WTC11 (cell line): ENCODE measurements at regions not wholly inside any gene's neighbourhood (a gene's known extent, or its start where the extent isn't known, plus 50 kb on each side); places are given as distances from the start of the nearest gene placed in this dataset.

ENCODE experiments used
- ATAC-seq: fragments of 200-7000 bp; cut with Tn5 transposase; 2 replicates; pipeline ENCODE4 v1.10.0; 2021; ENCODE audit warnings: mild to moderate bottlenecking, moderate library complexity
- CTCF ChIA-PET: fragments of 300-600 bp; sonication (Branson Sonifier 250); formaldehyde crosslinking; loops from one replicate; lab custom pipeline; 2021; ENCODE audit warnings: antibody characterized with exemption; lab: Charles Lee
- POLR2A ChIA-PET: fragments of 350-600 bp; sonication (Branson Sonifier 250); formaldehyde crosslinking; loops from one replicate; lab custom pipeline; 2021; ENCODE audit warnings: antibody characterized with exemption; lab: Charles Lee
- DNase-seq: peaks from one replicate; pipeline ENCODE4 v3.0.0; 2021; ENCODE audit warnings: low spot score
- H3K27ac Mint-ChIP-seq: 2 replicates; pipeline ENCODE4 v1.8.0; 2021; ENCODE audit warnings: mixed read lengths
- H3K27me3 Mint-ChIP-seq: 2 replicates; pipeline ENCODE4 v1.8.0; 2021; ENCODE audit warnings: low read depth, mild to moderate bottlenecking, moderate library complexity, mixed read lengths
- H3K36me3 Mint-ChIP-seq: 2 replicates; pipeline ENCODE4 v1.8.0; 2021; ENCODE audit warnings: mixed read lengths
- H3K4me1 Mint-ChIP-seq: 2 replicates; pipeline ENCODE4 v1.8.0; 2022; ENCODE audit warnings: mixed read lengths
- H3K4me3 Mint-ChIP-seq: 2 replicates; pipeline ENCODE4 v1.8.0; 2021; ENCODE audit warnings: mild to moderate bottlenecking, moderate library complexity, mixed read lengths
- H3K9me3 Mint-ChIP-seq: 2 replicates; pipeline ENCODE4 v1.8.0; 2021; ENCODE audit warnings: mixed read lengths
- CBFB ChIP-seq: sonication (generic); formaldehyde crosslinking; IDR thresholded peaks from 2 replicates; pipeline ENCODE4 v1.8.1; 2022; ENCODE audit warnings: mild to moderate bottlenecking, low read depth, missing genetic modification reagents
- CREB1 ChIP-seq: sonication (generic); formaldehyde crosslinking; IDR thresholded peaks from 2 replicates; pipeline ENCODE4 v1.8.0; 2023; ENCODE audit warnings: mild to moderate bottlenecking, missing genetic modification reagents
- ELF4 ChIP-seq: sonication (generic); formaldehyde crosslinking; IDR thresholded peaks from 2 replicates; pipeline ENCODE4 v1.8.1; 2022; ENCODE audit warnings: low read depth, mild to moderate bottlenecking, moderate library complexity, missing genetic modification reagents
- FOXP1 ChIP-seq: sonication (generic); formaldehyde crosslinking; IDR thresholded peaks from 2 replicates; pipeline ENCODE4 v1.8.0; 2022; ENCODE audit warnings: missing genetic modification reagents, mild to moderate bottlenecking, moderate library complexity, borderline replicate concordance
- GRHL2 ChIP-seq: fragments of 250-450 bp; sonication (Bioruptor Pico); IDR thresholded peaks from 2 replicates; pipeline ENCODE4 v1.8.0; 2022; ENCODE audit warnings: mild to moderate bottlenecking, moderate library complexity; ENCODE audit not compliant: insufficient replicate concordance, severe bottlenecking
- IRF2 ChIP-seq: sonication (generic); formaldehyde crosslinking; IDR thresholded peaks from 2 replicates; pipeline ENCODE4 v1.8.0; 2022; ENCODE audit warnings: low read depth, missing genetic modification reagents, borderline replicate concordance
- KAT7 ChIP-seq: sonication (generic); formaldehyde crosslinking; IDR thresholded peaks from 2 replicates; pipeline ENCODE4 v1.8.1; 2023; ENCODE audit warnings: missing genetic modification reagents, mild to moderate bottlenecking, borderline replicate concordance
- NFATC4 ChIP-seq: fragments of 250-450 bp; sonication (Bioruptor Pico); IDR thresholded peaks from 2 replicates; pipeline ENCODE4 v1.9.0; 2021; ENCODE audit warnings: mild to moderate bottlenecking
- PRRX2 ChIP-seq: fragments of 250-450 bp; sonication (Bioruptor Pico); IDR thresholded peaks from 2 replicates; pipeline ENCODE4 v1.8.0; 2021; ENCODE audit warnings: mild to moderate bottlenecking
- RELA ChIP-seq: sonication (generic); formaldehyde crosslinking; IDR thresholded peaks from 2 replicates; pipeline ENCODE4 v1.8.1; 2022; ENCODE audit warnings: missing genetic modification reagents, mild to moderate bottlenecking, borderline replicate concordance
- SOX15 ChIP-seq: fragments of 250-450 bp; sonication (Bioruptor Pico); IDR thresholded peaks from 2 replicates; pipeline ENCODE4 v1.9.0; 2021; ENCODE audit warnings: mild to moderate bottlenecking
- TP53 ChIP-seq: sonication (generic); formaldehyde crosslinking; IDR thresholded peaks from 2 replicates; pipeline ENCODE4 v1.8.1; 2023; ENCODE audit warnings: mild to moderate bottlenecking, missing genetic modification reagents
- ZNF121 ChIP-seq: sonication (generic); formaldehyde crosslinking; IDR thresholded peaks from 2 replicates; pipeline ENCODE4 v1.8.0; 2023; ENCODE audit warnings: missing genetic modification reagents
- ZNF263 ChIP-seq: sonication (generic); formaldehyde crosslinking; IDR thresholded peaks from 2 replicates; pipeline ENCODE4 v1.8.1; 2022; ENCODE audit warnings: low read depth, mild to moderate bottlenecking, moderate library complexity, missing genetic modification reagents
- ZNF671 ChIP-seq: fragments of 250-450 bp; sonication (Bioruptor Pico); IDR thresholded peaks from 2 replicates; pipeline ENCODE4 v1.8.0; 2021; ENCODE audit warnings: mild to moderate bottlenecking
- TF ChIP-seq, protein P1 (sequence below): sonication (generic); formaldehyde crosslinking; IDR thresholded peaks from 2 replicates; pipeline ENCODE4 v1.8.1; 2022; ENCODE audit warnings: mild to moderate bottlenecking, moderate library complexity, missing genetic modification reagents
- TF ChIP-seq, protein P2 (sequence below): sonication (generic); formaldehyde crosslinking; IDR thresholded peaks from 2 replicates; pipeline ENCODE4 v1.8.0; 2023; ENCODE audit warnings: missing genetic modification reagents
- TF ChIP-seq, protein P3 (sequence below): fragments of 250-450 bp; sonication (Bioruptor Pico); IDR thresholded peaks from 2 replicates; pipeline ENCODE4 v1.9.0; 2021; ENCODE audit warnings: mild to moderate bottlenecking
- TF ChIP-seq, protein P4 (sequence below): sonication (generic); formaldehyde crosslinking; IDR thresholded peaks from 2 replicates; pipeline ENCODE4 v1.8.1; 2022; ENCODE audit warnings: low read depth, mild to moderate bottlenecking, moderate library complexity, missing genetic modification reagents, borderline replicate concordance
- TF ChIP-seq, protein P5 (sequence below): sonication (generic); formaldehyde crosslinking; IDR thresholded peaks from 2 replicates; pipeline ENCODE4 v1.8.1; 2022; ENCODE audit warnings: low read depth, missing genetic modification reagents, borderline replicate concordance
- TF ChIP-seq, protein P6 (sequence below): sonication (generic); formaldehyde crosslinking; IDR thresholded peaks from 2 replicates; pipeline ENCODE4 v1.8.0; 2022; ENCODE audit warnings: mild to moderate bottlenecking, missing genetic modification reagents
- TF ChIP-seq, protein P7 (sequence below): sonication (generic); formaldehyde crosslinking; IDR thresholded peaks from 2 replicates; pipeline ENCODE4 v1.8.1; 2023; ENCODE audit warnings: mild to moderate bottlenecking, moderate library complexity, missing genetic modification reagents

DNA sequence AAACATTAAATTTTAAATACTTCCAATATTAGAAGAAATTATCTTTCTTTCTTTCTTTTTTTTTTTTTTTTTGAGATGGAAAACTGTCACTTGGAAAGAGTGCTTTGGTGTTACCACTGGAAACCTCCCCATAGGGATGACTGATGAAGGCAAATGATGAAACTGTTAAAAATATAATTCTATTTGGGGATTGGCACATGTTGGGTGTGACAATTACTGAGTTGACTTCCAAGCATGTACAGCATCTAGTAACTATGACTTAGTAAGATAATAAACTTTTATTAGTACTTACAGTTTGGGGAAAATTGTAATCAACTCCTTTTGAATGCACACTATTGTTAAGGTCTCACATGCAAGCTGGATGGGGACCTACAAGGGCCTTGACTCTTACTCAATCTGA lies 592.5 kb downstream of the KCTD12 start:
- Mint-ChIP-seq H3K4me3 (no peak overlapping the region), H3K27ac (no peak overlapping the region), H3K36me3 (peaks cover 9% of the 10 kb centered on the region)
- TF ChIP-seq ZNF671 (CRISPR knock-in tag) (no peak), GRHL2 (no peak), CBFB (CRISPR knock-in tag) (no peak), FOXP1 (CRISPR knock-in tag) (no peak), SOX15 (CRISPR knock-in tag) (no peak), ZNF263 (CRISPR knock-in tag) (no peak), KAT7 (CRISPR knock-in tag) (no peak), ELF4 (CRISPR knock-in tag) (no peak)
- TF ChIP-seq, protein P1, sequence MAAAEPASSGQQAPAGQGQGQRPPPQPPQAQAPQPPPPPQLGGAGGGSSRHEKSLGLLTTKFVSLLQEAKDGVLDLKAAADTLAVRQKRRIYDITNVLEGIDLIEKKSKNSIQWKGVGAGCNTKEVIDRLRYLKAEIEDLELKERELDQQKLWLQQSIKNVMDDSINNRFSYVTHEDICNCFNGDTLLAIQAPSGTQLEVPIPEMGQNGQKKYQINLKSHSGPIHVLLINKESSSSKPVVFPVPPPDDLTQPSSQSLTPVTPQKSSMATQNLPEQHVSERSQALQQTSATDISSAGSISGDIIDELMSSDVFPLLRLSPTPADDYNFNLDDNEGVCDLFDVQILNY (CRISPR knock-in tag) = no peak
- TF ChIP-seq, protein P2, sequence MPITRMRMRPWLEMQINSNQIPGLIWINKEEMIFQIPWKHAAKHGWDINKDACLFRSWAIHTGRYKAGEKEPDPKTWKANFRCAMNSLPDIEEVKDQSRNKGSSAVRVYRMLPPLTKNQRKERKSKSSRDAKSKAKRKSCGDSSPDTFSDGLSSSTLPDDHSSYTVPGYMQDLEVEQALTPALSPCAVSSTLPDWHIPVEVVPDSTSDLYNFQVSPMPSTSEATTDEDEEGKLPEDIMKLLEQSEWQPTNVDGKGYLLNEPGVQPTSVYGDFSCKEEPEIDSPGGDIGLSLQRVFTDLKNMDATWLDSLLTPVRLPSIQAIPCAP = no peak
- TF ChIP-seq, protein P3, sequence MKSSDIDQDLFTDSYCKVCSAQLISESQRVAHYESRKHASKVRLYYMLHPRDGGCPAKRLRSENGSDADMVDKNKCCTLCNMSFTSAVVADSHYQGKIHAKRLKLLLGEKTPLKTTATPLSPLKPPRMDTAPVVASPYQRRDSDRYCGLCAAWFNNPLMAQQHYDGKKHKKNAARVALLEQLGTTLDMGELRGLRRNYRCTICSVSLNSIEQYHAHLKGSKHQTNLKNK (CRISPR knock-in tag) = no peak
- TF ChIP-seq, all 79 proteins: peak for 0
- peaks cover 13% of the 10 kb centered on the region for H3K4me1 Mint-ChIP-seq
- peaks cover 18% of the 10 kb centered on the region for H3K9me3 Mint-ChIP-seq
- H3K27me3 Mint-ChIP-seq = no peaks in the 10 kb centered on the region
- DNase-seq = no peak
- ChIA-PET CTCF (no interaction called here), POLR2A (no interaction called here)
- no peak for ATAC-seq

DNA sequence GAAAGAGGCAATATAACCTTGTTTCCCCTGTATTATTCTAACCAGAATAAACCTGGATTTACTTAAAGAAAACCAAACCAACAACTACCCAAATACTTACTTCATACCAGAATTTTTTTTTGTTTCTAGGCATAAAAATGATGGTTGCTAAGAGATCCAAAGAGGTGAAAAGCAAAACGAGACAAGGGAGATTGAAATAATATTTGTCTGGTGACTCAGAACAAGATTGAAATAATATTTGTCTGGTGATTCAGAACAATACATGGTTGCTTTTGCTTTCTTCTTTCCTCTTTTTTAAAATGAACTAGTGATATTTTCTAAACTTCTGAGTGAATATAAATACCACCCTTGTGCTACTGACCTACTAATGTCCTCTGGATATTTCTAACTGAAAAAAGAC lies 592.9 kb downstream of the KCTD12 start:
- Mint-ChIP-seq H3K9me3 (peaks cover 18% of the 10 kb centered on the region), H3K27me3 (no peaks in the 10 kb centered on the region), H3K36me3 (peaks cover 9% of the 10 kb centered on the region), H3K4me3 (no peak overlapping the region), H3K4me1 (peaks cover 17% of the 10 kb centered on the region), H3K27ac (no peak overlapping the region)
- TF ChIP-seq, protein P1 (CRISPR knock-in tag) = no peak
- TF ChIP-seq, protein P4, sequence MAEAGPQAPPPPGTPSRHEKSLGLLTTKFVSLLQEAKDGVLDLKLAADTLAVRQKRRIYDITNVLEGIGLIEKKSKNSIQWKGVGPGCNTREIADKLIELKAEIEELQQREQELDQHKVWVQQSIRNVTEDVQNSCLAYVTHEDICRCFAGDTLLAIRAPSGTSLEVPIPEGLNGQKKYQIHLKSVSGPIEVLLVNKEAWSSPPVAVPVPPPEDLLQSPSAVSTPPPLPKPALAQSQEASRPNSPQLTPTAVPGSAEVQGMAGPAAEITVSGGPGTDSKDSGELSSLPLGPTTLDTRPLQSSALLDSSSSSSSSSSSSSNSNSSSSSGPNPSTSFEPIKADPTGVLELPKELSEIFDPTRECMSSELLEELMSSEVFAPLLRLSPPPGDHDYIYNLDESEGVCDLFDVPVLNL (CRISPR knock-in tag) = no peak
- TF ChIP-seq, protein P5, sequence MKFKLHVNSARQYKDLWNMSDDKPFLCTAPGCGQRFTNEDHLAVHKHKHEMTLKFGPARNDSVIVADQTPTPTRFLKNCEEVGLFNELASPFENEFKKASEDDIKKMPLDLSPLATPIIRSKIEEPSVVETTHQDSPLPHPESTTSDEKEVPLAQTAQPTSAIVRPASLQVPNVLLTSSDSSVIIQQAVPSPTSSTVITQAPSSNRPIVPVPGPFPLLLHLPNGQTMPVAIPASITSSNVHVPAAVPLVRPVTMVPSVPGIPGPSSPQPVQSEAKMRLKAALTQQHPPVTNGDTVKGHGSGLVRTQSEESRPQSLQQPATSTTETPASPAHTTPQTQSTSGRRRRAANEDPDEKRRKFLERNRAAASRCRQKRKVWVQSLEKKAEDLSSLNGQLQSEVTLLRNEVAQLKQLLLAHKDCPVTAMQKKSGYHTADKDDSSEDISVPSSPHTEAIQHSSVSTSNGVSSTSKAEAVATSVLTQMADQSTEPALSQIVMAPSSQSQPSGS (CRISPR knock-in tag) = no peak
- no peak for TF ChIP-seq RELA (CRISPR knock-in tag)
- no peak for TF ChIP-seq NFATC4 (CRISPR knock-in tag)
- TF ChIP-seq IRF2 (CRISPR knock-in tag) = no peak
- TF ChIP-seq, protein P6, sequence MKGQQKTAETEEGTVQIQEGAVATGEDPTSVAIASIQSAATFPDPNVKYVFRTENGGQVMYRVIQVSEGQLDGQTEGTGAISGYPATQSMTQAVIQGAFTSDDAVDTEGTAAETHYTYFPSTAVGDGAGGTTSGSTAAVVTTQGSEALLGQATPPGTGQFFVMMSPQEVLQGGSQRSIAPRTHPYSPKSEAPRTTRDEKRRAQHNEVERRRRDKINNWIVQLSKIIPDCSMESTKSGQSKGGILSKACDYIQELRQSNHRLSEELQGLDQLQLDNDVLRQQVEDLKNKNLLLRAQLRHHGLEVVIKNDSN (CRISPR knock-in tag) = no peak
- no peak for TF ChIP-seq ZNF121 (CRISPR knock-in tag)
- no peak for TF ChIP-seq CREB1 (CRISPR knock-in tag)
- no peak for TF ChIP-seq TP53 (CRISPR knock-in tag)
- TF ChIP-seq, protein P7, sequence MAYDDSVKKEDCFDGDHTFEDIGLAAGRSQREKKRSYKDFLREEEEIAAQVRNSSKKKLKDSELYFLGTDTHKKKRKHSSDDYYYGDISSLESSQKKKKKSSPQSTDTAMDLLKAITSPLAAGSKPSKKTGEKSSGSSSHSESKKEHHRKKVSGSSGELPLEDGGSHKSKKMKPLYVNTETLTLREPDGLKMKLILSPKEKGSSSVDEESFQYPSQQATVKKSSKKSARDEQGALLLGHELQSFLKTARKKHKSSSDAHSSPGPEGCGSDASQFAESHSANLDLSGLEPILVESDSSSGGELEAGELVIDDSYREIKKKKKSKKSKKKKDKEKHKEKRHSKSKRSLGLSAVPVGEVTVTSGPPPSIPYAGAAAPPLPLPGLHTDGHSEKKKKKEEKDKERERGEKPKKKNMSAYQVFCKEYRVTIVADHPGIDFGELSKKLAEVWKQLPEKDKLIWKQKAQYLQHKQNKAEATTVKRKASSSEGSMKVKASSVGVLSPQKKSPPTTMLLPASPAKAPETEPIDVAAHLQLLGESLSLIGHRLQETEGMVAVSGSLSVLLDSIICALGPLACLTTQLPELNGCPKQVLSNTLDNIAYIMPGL = no peak
- no peak for TF ChIP-seq PRRX2
- ChIA-PET CTCF (no interaction called here), POLR2A (no interaction called here)
- ATAC-seq (no peak), DNase-seq (no peak)
